SIG-M5 treated with dmso at 0.1 percent for 504 hours (cell line): ENCODE measurements at regions not wholly inside any gene's neighbourhood (a gene's known extent, or its start where the extent isn't known, plus 50 kb on each side); places are given as distances from the start of the nearest gene placed in this dataset.

ENCODE experiments used
- DNase-seq: peaks from one replicate; lab custom pipeline; 2025; ENCODE audit not compliant: unreplicated experiment; lab: John Stamatoyannopoulos, UW

- no peak for DNase-seq
Measured at GRCh38 chr5:58911270-58911669, 328.4 kb downstream of the RAB3C start.

GRCh38 chr5:58912116-58912515 lies 329.2 kb downstream of the RAB3C start:
- peak; percentile 38 for DNase-seq

- no peak for DNase-seq
Measured at GRCh38 chr5:58913406-58913990, 330.6 kb downstream of the RAB3C start.

- DNase-seq: no peak
Measured at GRCh38 chr5:58918021-58918729, 335.3 kb downstream of the RAB3C start.
